MM.1S (cell line): ENCODE measurements at regions not wholly inside any gene's neighbourhood (a gene's known extent, or its start where the extent isn't known, plus 50 kb on each side); places are given as distances from the start of the nearest gene placed in this dataset.

Source experiments
- DNase-seq: peaks from one replicate; pipeline ENCODE4 v3.0.0-alpha.2; 2015
- H2AFZ ChIP-seq: fragments of 300-600 bp; sonication (generic); 2 replicates; pipeline ENCODE4 v1.6.0; 2016; ENCODE audit warnings: antibody characterized with exemption, low read length
- H3F3A ChIP-seq: fragments of 300-600 bp; sonication (generic); 2 replicates; pipeline ENCODE4 v1.6.1; 2016; ENCODE audit warnings: mild to moderate bottlenecking, antibody characterized with exemption, low read length, moderate library complexity, mixed read lengths; ENCODE audit not compliant: insufficient read depth
- H3K27ac ChIP-seq: fragments of 300-600 bp; sonication (generic); 2 replicates; pipeline ENCODE4 v1.5.1; 2016; ENCODE audit warnings: mild to moderate bottlenecking, low read length
- H3K27me3 ChIP-seq: fragments of 300-600 bp; sonication (generic); replicated peaks from 2 replicates; pipeline ENCODE4 v1.6.0; 2016; ENCODE audit warnings: low read length; ENCODE audit not compliant: insufficient read depth
- H3K36me3 ChIP-seq: fragments of 300-600 bp; sonication (generic); replicated peaks from 2 replicates; pipeline ENCODE4 v1.6.1; 2016; ENCODE audit warnings: mild to moderate bottlenecking, low read length, mixed read lengths; ENCODE audit not compliant: insufficient read depth
- H3K4me1 ChIP-seq: fragments of 300-600 bp; sonication (generic); 2 replicates; pipeline ENCODE4 v1.6.1; 2016; ENCODE audit warnings: low read length, mixed read lengths
- H3K4me2 ChIP-seq: fragments of 300-600 bp; sonication (generic); 2 replicates; pipeline ENCODE4 v1.6.0; 2016; ENCODE audit warnings: low read depth, low read length
- H3K4me3 ChIP-seq: fragments of 300-600 bp; sonication (generic); 2 replicates; pipeline ENCODE4 v1.5.1; 2016; ENCODE audit warnings: low read length, mixed read lengths
- H3K79me2 ChIP-seq: fragments of 300-600 bp; sonication (generic); 2 replicates; pipeline ENCODE4 v1.6.1; 2016; ENCODE audit warnings: mixed run types, low read length, mixed read lengths
- H3K9ac ChIP-seq: fragments of 300-600 bp; sonication (generic); 2 replicates; pipeline ENCODE4 v1.6.1; 2016; ENCODE audit warnings: low read length, mixed read lengths
- H3K9me2 ChIP-seq: fragments of 300-600 bp; sonication (generic); replicated peaks from 2 replicates; pipeline ENCODE4 v1.6.1; 2016; ENCODE audit warnings: mild to moderate bottlenecking, low read length, mixed read lengths; ENCODE audit not compliant: insufficient read depth
- H3K9me3 ChIP-seq: fragments of 300-600 bp; sonication (generic); replicated peaks from 2 replicates; pipeline ENCODE4 v1.6.1; 2016; ENCODE audit warnings: mild to moderate bottlenecking, low read length, mixed read lengths; ENCODE audit not compliant: insufficient read depth
- H4K20me1 ChIP-seq: fragments of 300-600 bp; sonication (generic); 2 replicates; pipeline ENCODE4 v1.6.1; 2016; ENCODE audit warnings: mild to moderate bottlenecking, low read length, moderate library complexity, mixed read lengths; ENCODE audit not compliant: insufficient read depth
- EZH2 ChIP-seq: fragments of 300-600 bp; sonication (generic); optimal IDR thresholded peaks from 2 replicates; pipeline ENCODE3; 2017; ENCODE audit warnings: low read depth, mild to moderate bottlenecking, antibody characterized with exemption, low read length, mixed read lengths
- EZH2phosphoT487 ChIP-seq: fragments of 300-600 bp; sonication (generic); IDR thresholded peaks from 2 replicates; pipeline ENCODE4 v1.6.1; 2018; ENCODE audit warnings: antibody characterized with exemption, low read length
- TF ChIP-seq, protein P1 (sequence below): fragments of 300-600 bp; sonication (generic); IDR thresholded peaks from 2 replicates; pipeline ENCODE4 v1.5.1; 2016; ENCODE audit warnings: antibody characterized with exemption, low read length, mixed read lengths

DNA sequence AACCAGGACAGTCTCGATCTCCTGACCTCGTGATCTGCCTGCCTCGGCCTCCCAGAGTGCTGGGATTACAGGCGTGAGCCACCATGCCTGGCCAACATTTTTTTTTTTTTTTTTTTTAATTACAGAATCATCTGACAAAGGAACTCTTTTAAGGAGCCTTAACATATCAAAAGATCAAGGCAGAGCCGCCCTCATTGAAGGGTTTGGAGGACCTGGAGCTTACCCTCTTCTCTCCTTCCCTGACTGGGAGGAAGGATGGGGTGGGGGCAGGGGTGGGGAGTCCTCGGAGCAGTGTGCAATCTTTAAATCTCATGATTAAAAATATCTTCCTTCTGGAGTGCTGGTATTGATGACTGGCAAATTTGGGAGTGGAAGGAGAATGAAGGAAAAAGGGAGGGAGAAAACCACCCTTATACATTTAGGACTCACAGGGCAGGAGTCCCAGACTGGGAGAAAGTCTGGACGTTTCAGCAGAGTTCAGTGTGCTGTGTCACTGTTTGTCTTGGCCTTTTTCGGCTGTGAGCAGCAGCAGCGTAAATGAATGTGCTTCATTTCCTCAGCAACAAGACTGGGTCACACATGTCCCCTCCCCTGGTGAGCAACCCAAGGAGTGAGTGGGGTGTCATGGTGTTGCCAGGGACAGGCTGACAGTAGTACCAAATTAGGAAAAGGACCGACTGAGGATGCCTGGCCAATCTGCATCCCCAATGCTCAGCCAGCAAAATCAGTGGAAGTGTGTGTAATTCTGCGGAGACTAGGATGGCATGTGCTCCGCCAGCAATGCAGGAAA is 115.3 kb upstream of the BNC2 start:
- H3K4me3 ChIP-seq: no peak overlapping the region
- TF ChIP-seq EZH2phosphoT487 (no peak), EZH2 (no peak)
- TF ChIP-seq, protein P1, sequence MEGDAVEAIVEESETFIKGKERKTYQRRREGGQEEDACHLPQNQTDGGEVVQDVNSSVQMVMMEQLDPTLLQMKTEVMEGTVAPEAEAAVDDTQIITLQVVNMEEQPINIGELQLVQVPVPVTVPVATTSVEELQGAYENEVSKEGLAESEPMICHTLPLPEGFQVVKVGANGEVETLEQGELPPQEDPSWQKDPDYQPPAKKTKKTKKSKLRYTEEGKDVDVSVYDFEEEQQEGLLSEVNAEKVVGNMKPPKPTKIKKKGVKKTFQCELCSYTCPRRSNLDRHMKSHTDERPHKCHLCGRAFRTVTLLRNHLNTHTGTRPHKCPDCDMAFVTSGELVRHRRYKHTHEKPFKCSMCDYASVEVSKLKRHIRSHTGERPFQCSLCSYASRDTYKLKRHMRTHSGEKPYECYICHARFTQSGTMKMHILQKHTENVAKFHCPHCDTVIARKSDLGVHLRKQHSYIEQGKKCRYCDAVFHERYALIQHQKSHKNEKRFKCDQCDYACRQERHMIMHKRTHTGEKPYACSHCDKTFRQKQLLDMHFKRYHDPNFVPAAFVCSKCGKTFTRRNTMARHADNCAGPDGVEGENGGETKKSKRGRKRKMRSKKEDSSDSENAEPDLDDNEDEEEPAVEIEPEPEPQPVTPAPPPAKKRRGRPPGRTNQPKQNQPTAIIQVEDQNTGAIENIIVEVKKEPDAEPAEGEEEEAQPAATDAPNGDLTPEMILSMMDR: no peak
- no peak overlapping the region for H3K27ac ChIP-seq
- no peak overlapping the region for H2AFZ ChIP-seq
- no peaks in the 10 kb centered on the region for H3K79me2 ChIP-seq
- H3K9ac ChIP-seq: no peak overlapping the region
- DNase-seq: no peak
- H4K20me1 ChIP-seq: no peaks in the 10 kb centered on the region
- no peaks in the 10 kb centered on the region for H3K9me2 ChIP-seq
- no peaks in the 10 kb centered on the region for H3F3A ChIP-seq
- no peaks in the 10 kb centered on the region for H3K36me3 ChIP-seq
- H3K9me3 ChIP-seq: no peaks in the 10 kb centered on the region
- no peak overlapping the region for H3K4me2 ChIP-seq
- H3K4me1 ChIP-seq: no peaks in the 10 kb centered on the region
- H3K27me3 ChIP-seq: no peaks in the 10 kb centered on the region

DNA sequence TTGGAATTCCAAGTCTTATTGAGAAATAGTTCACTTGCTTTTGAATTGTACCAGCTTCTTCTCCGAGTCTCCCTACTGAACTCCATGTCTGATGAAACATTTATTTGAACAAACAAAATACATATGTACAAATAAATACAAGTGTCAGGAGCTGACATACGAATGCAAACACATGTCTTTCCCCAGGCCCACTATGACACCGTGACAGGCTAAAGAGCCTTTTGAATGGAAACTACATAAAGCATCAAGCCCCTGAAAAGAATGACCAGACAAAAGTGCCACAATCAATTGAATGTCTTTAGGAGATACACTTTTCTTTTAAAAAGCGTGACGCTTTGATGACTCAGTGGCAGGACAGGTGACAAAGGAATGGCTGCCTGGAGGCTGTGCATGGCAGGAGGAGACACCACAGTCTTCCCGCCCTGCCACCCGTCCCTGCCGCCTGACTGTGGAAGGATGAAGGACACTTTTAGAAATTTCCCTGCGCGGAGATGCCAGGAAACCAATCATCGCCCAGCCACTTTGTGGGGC is 112.4 kb upstream of the BNC2 start:
- no peaks in the 10 kb centered on the region for H3K36me3 ChIP-seq
- DNase-seq: no peak
- no peaks in the 10 kb centered on the region for H3K9me2 ChIP-seq
- no peak overlapping the region for H3K9ac ChIP-seq
- no peaks in the 10 kb centered on the region for H3K27me3 ChIP-seq
- H3K4me2 ChIP-seq: no peak overlapping the region
- H3K9me3 ChIP-seq: no peaks in the 10 kb centered on the region
- no peak overlapping the region for H3K4me3 ChIP-seq
- H3K79me2 ChIP-seq: no peaks in the 10 kb centered on the region
- H2AFZ ChIP-seq: no peak overlapping the region
- no peaks in the 10 kb centered on the region for H4K20me1 ChIP-seq
- TF ChIP-seq, protein P1: no peak
- no peak for TF ChIP-seq EZH2
- TF ChIP-seq EZH2phosphoT487: no peak
- H3K27ac ChIP-seq: no peak overlapping the region
- no peaks in the 10 kb centered on the region for H3K4me1 ChIP-seq
- H3F3A ChIP-seq: no peaks in the 10 kb centered on the region

DNA sequence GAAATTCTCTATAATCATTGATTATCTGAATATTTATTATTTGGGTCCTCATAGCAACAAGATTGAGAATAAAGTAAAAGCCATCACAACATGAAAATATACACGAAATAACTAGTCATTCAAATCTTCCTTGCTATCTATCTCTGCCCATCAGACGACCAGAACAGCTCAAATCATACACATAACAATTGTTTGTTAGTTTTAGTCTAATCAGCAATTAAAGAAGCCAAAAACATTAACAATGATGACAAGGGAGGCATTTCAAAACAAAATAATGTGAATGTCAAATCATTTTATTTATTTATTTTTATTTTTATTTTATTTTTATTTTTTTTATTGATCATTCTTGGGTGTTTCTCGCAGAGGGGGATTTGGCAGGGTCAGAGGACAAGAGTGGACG is 106.0 kb upstream of the BNC2 start:
- DNase-seq: no peak
- H2AFZ ChIP-seq: no peak overlapping the region
- H3K4me3 ChIP-seq: no peak overlapping the region
- no peaks in the 10 kb centered on the region for H3K9me2 ChIP-seq
- H3K79me2 ChIP-seq: no peaks in the 10 kb centered on the region
- H3K4me2 ChIP-seq: no peak overlapping the region
- H3K4me1 ChIP-seq: no peaks in the 10 kb centered on the region
- no peaks in the 10 kb centered on the region for H3F3A ChIP-seq
- TF ChIP-seq, protein P1: no peak
- no peak for TF ChIP-seq EZH2phosphoT487
- TF ChIP-seq EZH2: no peak
- H3K27ac ChIP-seq: no peak overlapping the region
- no peaks in the 10 kb centered on the region for H3K27me3 ChIP-seq
- H3K9me3 ChIP-seq: no peaks in the 10 kb centered on the region
- no peak overlapping the region for H3K9ac ChIP-seq
- no peaks in the 10 kb centered on the region for H4K20me1 ChIP-seq
- H3K36me3 ChIP-seq: no peaks in the 10 kb centered on the region
